Vagina (tissue), 2 donors: ENCODE measurements at regions not wholly inside any gene's neighbourhood (a gene's known extent, or its start where the extent isn't known, plus 50 kb on each side); places are given as distances from the start of the nearest gene placed in this dataset.

Experiments used
- POLR2A ChIP-seq, 2 donors: fragments of 450-650 bp; IDR thresholded peaks; one replicate each; pipeline ENCODE4 v1.6.1; 2017; ENCODE audit warnings: antibody characterized with exemption in 2 of 2, mild to moderate bottlenecking in 2 of 2, moderate library complexity in 2 of 2
- POLR2AphosphoS5 ChIP-seq, 2 donors: sonication (generic); formaldehyde crosslinking; IDR thresholded peaks; one replicate each; pipeline ENCODE4 v1.9.0; 2017; ENCODE audit warnings: antibody characterized with exemption in 2 of 2, mild to moderate bottlenecking in 2 of 2, low read depth in 1 of 2; ENCODE audit not compliant: insufficient read depth in 1 of 2

DNA sequence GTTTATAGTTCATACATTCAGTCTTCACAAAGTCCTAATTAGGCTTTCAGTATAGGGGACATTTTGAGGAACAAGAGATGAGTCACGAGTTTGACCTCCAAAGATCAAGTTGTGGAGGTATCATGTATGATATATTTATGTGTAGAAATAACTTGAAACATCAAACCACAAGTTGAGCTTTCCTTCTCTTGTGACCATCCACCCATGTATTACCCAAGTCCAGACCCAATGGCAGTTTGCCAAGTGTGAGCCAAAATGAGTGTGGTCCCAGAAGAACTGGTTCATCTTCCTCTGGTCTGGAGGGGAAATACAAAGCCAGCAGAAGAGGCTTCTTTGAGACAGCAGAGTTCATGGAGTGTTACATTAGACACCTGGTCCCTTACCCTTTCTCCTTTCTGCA lies 104.9 kb downstream of the ATP23 start:
- TF ChIP-seq POLR2A (IDR thresholded peaks at IDR 0.05) (no peak), POLR2AphosphoS5 (IDR thresholded peaks at IDR 0.05; ENCODE audit: insufficient read depth in 1 of 2, low read depth in 1 of 2) (no peak)
